Endodermal cell (in vitro differentiated cells): ENCODE measurements at regions not wholly inside any gene's neighbourhood (a gene's known extent, or its start where the extent isn't known, plus 50 kb on each side); places are given as distances from the start of the nearest gene placed in this dataset.

ENCODE experiments used
- DNase-seq: peaks from one replicate; pipeline ENCODE4 v3.0.0-alpha.2; 2017
- H3K27ac ChIP-seq: 2 replicates; pipeline ENCODE4 v1.5.1; 2013; ENCODE audit warnings: mild to moderate bottlenecking, low read depth, low read length, moderate library complexity
- H3K27me3 ChIP-seq: 2 replicates; pipeline ENCODE4 v1.6.1; 2013; ENCODE audit warnings: mild to moderate bottlenecking, low read length, moderate library complexity; ENCODE audit not compliant: insufficient read depth, control insufficient read depth, poor library complexity, severe bottlenecking
- H3K36me3 ChIP-seq: 2 replicates; pipeline ENCODE4 v1.7.0; 2013; ENCODE audit warnings: mild to moderate bottlenecking, low read length, moderate library complexity; ENCODE audit not compliant: control insufficient read depth, insufficient read depth
- H3K4me1 ChIP-seq: one replicate; pipeline ENCODE4 v1.7.0; 2013; ENCODE audit warnings: low read length; ENCODE audit not compliant: control insufficient read depth, insufficient read depth
- H3K4me3 ChIP-seq: 2 replicates; pipeline ENCODE4 v1.5.1; 2013; ENCODE audit warnings: mild to moderate bottlenecking, low read length, moderate library complexity
- H3K9ac ChIP-seq: 2 replicates; pipeline ENCODE4 v1.6.1; 2013; ENCODE audit warnings: mild to moderate bottlenecking, low read length, moderate library complexity; ENCODE audit not compliant: poor library complexity, severe bottlenecking; ENCODE audit errors: extremely low read depth
- H3K9me3 ChIP-seq: 2 replicates; pipeline ENCODE4 v1.6.1; 2013; ENCODE audit warnings: mild to moderate bottlenecking, low read length, moderate library complexity; ENCODE audit not compliant: control insufficient read depth
- H3K27ac Mint-ChIP-seq: 2 replicates; pipeline ENCODE4 v1.8.0; 2020; ENCODE audit warnings: mixed read lengths
- H3K27me3 Mint-ChIP-seq: 2 replicates; pipeline ENCODE4 v1.8.0; 2021; ENCODE audit warnings: mild to moderate bottlenecking, mixed read lengths; ENCODE audit not compliant: insufficient read depth
- H3K36me3 Mint-ChIP-seq: 2 replicates; pipeline ENCODE4 v1.8.0; 2020; ENCODE audit warnings: low read depth, mixed read lengths
- H3K4me1 Mint-ChIP-seq: 2 replicates; pipeline ENCODE4 v1.8.0; 2020; ENCODE audit warnings: mixed read lengths
- H3K4me3 Mint-ChIP-seq: 2 replicates; pipeline ENCODE4 v1.8.0; 2020; ENCODE audit warnings: mild to moderate bottlenecking, moderate library complexity, mixed read lengths
- H3K9me3 Mint-ChIP-seq: 2 replicates; pipeline ENCODE4 v1.8.0; 2020; ENCODE audit warnings: mild to moderate bottlenecking, mixed read lengths
- CTCF ChIP-seq: fragments of 200-600 bp; sonication (generic); conservative IDR thresholded peaks from 2 replicates; pipeline ENCODE4 v1.5.0; 2021; ENCODE audit warnings: antibody characterized with exemption, mild to moderate bottlenecking
- WGBS, 2 experiments: methylation state at CpG; one replicate each; pipeline versions ENCODE4 v1.1.5 to v1.1.7; 2013; ENCODE audit warnings: missing lambda C conversion rate in 2 of 2, mixed read lengths in 1 of 2; ENCODE audit not compliant: insufficient coverage in 1 of 2, insufficient read length in 1 of 2; 5-methylcytosine and 5-hydroxymethylcytosine counted together

GRCh38 chr10:78448994-78449418, 415.3 kb downstream of the RPS24 start:
- WGBS, 2 experiments = 93 to 97% methylated on average over 2 of the region's 2 CpGs
- H3K4me3 Mint-ChIP-seq = no peak overlapping the region
- Histone ChIP-seq H3K27me3 (no peaks in the 10 kb centered on the region), H3K27ac (no peak overlapping the region), H3K4me1 (peaks cover 11% of the 10 kb centered on the region), H3K36me3 (no peaks in the 10 kb centered on the region), H3K9ac (no peak overlapping the region), H3K4me3 (no peak overlapping the region), H3K9me3 (no peaks in the 10 kb centered on the region)
- no peak for TF ChIP-seq CTCF
- H3K4me1 Mint-ChIP-seq = peaks cover 12% of the 10 kb centered on the region
- no peak overlapping the region for H3K27ac Mint-ChIP-seq
- DNase-seq = no peak
- no peaks in the 10 kb centered on the region for H3K36me3 Mint-ChIP-seq
- H3K27me3 Mint-ChIP-seq = peaks cover 8% of the 10 kb centered on the region
- H3K9me3 Mint-ChIP-seq = no peaks in the 10 kb centered on the region

GRCh38 chr10:78449554-78449953, 415.9 kb downstream of the RPS24 start:
- Mint-ChIP-seq H3K36me3 (no peaks in the 10 kb centered on the region), H3K4me3 (no peak overlapping the region)
- WGBS, 2 experiments = 89 to 100% methylated on average over 3 to 4 of the region's 4 CpGs

GRCh38 chr10:78450239-78450638, 416.6 kb downstream of the RPS24 start:
- Histone ChIP-seq H3K27ac (no peak overlapping the region), H3K4me1 (peaks cover 11% of the 10 kb centered on the region), H3K36me3 (no peaks in the 10 kb centered on the region), H3K9ac (no peak overlapping the region), H3K4me3 (no peak overlapping the region), H3K27me3 (no peaks in the 10 kb centered on the region), H3K9me3 (no peaks in the 10 kb centered on the region)
- no peak overlapping the region for H3K4me3 Mint-ChIP-seq
- H3K36me3 Mint-ChIP-seq = no peaks in the 10 kb centered on the region
- no peak overlapping the region for H3K27ac Mint-ChIP-seq
- H3K9me3 Mint-ChIP-seq = no peaks in the 10 kb centered on the region
- peaks cover 10% of the 10 kb centered on the region for H3K27me3 Mint-ChIP-seq
- DNase-seq = no peak
- no peak for TF ChIP-seq CTCF
- WGBS, 2 experiments = 88% methylated on average over 2 to 3 of the region's 3 CpGs
- peaks cover 12% of the 10 kb centered on the region for H3K4me1 Mint-ChIP-seq

More at GRCh38 chr10:78449554-78449953, 415.9 kb downstream of the RPS24 start:
- Histone ChIP-seq H3K4me3 (no peak overlapping the region), H3K4me1 (peaks cover 11% of the 10 kb centered on the region), H3K27ac (no peak overlapping the region), H3K9me3 (no peaks in the 10 kb centered on the region), H3K27me3 (no peaks in the 10 kb centered on the region), H3K36me3 (no peaks in the 10 kb centered on the region), H3K9ac (no peak overlapping the region)
- Mint-ChIP-seq H3K4me1 (peaks cover 12% of the 10 kb centered on the region), H3K9me3 (no peaks in the 10 kb centered on the region), H3K27me3 (peaks cover 8% of the 10 kb centered on the region), H3K27ac (no peak overlapping the region)
- no peak for TF ChIP-seq CTCF
- DNase-seq = no peak
